ENCODE measurements at regions not wholly inside any gene's neighbourhood (a gene's known extent, or its start where the extent isn't known, plus 50 kb on each side); places are given as distances from the start of the nearest gene placed in this dataset.

GRCh38 chr13:22748866-22749577, 431.8 kb upstream of the SGCG start:
- TF ChIP-seq, protein P1, sequence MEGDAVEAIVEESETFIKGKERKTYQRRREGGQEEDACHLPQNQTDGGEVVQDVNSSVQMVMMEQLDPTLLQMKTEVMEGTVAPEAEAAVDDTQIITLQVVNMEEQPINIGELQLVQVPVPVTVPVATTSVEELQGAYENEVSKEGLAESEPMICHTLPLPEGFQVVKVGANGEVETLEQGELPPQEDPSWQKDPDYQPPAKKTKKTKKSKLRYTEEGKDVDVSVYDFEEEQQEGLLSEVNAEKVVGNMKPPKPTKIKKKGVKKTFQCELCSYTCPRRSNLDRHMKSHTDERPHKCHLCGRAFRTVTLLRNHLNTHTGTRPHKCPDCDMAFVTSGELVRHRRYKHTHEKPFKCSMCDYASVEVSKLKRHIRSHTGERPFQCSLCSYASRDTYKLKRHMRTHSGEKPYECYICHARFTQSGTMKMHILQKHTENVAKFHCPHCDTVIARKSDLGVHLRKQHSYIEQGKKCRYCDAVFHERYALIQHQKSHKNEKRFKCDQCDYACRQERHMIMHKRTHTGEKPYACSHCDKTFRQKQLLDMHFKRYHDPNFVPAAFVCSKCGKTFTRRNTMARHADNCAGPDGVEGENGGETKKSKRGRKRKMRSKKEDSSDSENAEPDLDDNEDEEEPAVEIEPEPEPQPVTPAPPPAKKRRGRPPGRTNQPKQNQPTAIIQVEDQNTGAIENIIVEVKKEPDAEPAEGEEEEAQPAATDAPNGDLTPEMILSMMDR (IDR thresholded peaks at IDR 0.05; ENCODE audit: low read depth, low read length, missing control alignments): no peak
- no peak overlapping the region for H3K4me3 ChIP-seq (replicated peaks; ENCODE audit: low read depth, low read length)
- DNase-seq (ENCODE audit: extremely low read depth, low read depth): no peak

DNA sequence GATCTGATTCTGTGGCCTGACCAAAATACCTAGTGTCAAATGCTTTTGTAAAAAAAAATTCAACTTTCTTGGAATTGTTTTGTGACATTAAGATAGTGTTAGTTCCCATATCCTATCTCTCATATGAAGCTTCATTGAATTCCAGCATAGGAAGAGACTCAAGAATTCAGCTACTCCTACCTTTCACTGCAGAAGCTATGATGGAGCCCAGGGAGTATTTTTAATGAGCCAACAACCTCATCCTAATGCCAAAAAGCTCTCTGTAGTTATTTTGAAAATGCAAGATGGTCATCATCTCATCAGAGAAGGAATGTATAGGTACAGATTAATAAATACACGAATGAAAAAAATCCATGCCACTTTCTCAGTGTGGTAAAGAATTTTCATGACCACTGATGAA, 431.2 kb upstream of the SGCG start:
- DNase-seq (ENCODE audit: extremely low read depth, low read depth): no peak
- no peak overlapping the region for H3K4me3 ChIP-seq (replicated peaks; ENCODE audit: low read depth, low read length)
- TF ChIP-seq, protein P1 (IDR thresholded peaks at IDR 0.05; ENCODE audit: low read depth, low read length, missing control alignments): no peak

- TF ChIP-seq, protein P1 (IDR thresholded peaks at IDR 0.05; ENCODE audit: low read depth, low read length, missing control alignments): no peak
- no peak overlapping the region for H3K4me3 ChIP-seq (replicated peaks; ENCODE audit: low read depth, low read length)
- DNase-seq (ENCODE audit: extremely low read depth, low read depth): no peak
Measured at GRCh38 chr13:22757530-22758120, 423.2 kb upstream of the SGCG start.

DNA sequence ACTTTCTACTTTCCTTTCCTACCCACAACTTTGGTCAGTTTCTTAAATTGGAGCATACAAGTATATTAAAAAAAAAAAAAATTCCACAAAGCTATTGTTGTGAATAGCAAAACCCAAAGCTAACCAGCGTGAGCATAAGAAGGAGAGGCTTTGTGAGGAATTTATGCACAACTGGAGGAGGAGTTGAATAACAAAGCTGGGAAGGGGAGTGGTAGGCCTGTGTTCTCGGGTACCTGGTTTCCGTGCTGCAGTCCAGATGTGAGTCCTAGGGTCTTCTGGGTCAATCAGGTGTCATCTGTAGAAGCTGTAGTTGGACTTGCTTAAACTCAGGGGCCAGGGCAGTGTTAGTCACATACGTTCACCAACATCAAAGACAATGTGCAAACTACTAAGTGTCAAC, 422.5 kb upstream of the SGCG start:
- TF ChIP-seq, protein P1 (IDR thresholded peaks at IDR 0.05; ENCODE audit: low read depth, low read length, missing control alignments): no peak

GRCh38 chr13:22761709-22762108, 419.1 kb upstream of the SGCG start:
- no peak for DNase-seq (ENCODE audit: extremely low read depth, low read depth)
- H3K4me3 ChIP-seq (replicated peaks; ENCODE audit: low read depth, low read length): no peak overlapping the region
- TF ChIP-seq, protein P1 (IDR thresholded peaks at IDR 0.05; ENCODE audit: low read depth, low read length, missing control alignments): no peak

More for the DNA sequence above, 422.5 kb upstream of the SGCG start:
- H3K4me3 ChIP-seq (replicated peaks; ENCODE audit: low read depth, low read length): no peak overlapping the region
- DNase-seq (ENCODE audit: extremely low read depth, low read depth): no peak

- no peak for DNase-seq (ENCODE audit: extremely low read depth, low read depth)
- TF ChIP-seq, protein P1 (IDR thresholded peaks at IDR 0.05; ENCODE audit: low read depth, low read length, missing control alignments): no peak
- H3K4me3 ChIP-seq (replicated peaks; ENCODE audit: low read depth, low read length): no peak overlapping the region
Measured at GRCh38 chr13:22765547-22765946, 415.2 kb upstream of the SGCG start.
